HepG2 (cell line): ENCODE measurements at regions not wholly inside any gene's neighbourhood (a gene's known extent, or its start where the extent isn't known, plus 50 kb on each side); places are given as distances from the start of the nearest gene placed in this dataset.

Experiments
- NCOR1 ChIP-seq: fragments of 200-600 bp; sonication (generic); IDR thresholded peaks from 2 replicates; pipeline ENCODE4 v1.7.0; 2017; ENCODE audit warnings: antibody characterized with exemption, low read length, borderline replicate concordance
- NFE2L1 ChIP-seq: sonication (generic); formaldehyde crosslinking; IDR thresholded peaks from 2 replicates; pipeline ENCODE4 v1.4.0; 2020; ENCODE audit warnings: missing genetic modification reagents, mild to moderate bottlenecking, borderline replicate concordance
- NFIB ChIP-seq: sonication (generic); formaldehyde crosslinking; IDR thresholded peaks from 2 replicates; pipeline ENCODE4 v1.9.0; 2021; ENCODE audit warnings: missing genetic modification reagents, mild to moderate bottlenecking, borderline replicate concordance
- SPEN ChIP-seq: sonication (generic); formaldehyde crosslinking; IDR thresholded peaks from 2 replicates; pipeline ENCODE4 v1.5.1; 2020; ENCODE audit warnings: low read depth, mild to moderate bottlenecking, missing genetic modification reagents
- XBP1 ChIP-seq: sonication (generic); formaldehyde crosslinking; IDR thresholded peaks from 2 replicates; pipeline ENCODE4 v1.5.0; 2020; ENCODE audit warnings: missing genetic modification reagents
- ZBTB40 ChIP-seq, 2 experiments: fragments of 450-650 bp in 1 of 2; sonication (generic) in 1 of 2; formaldehyde crosslinking in 1 of 2; IDR thresholded peaks; 2 replicates each; pipeline versions ENCODE4 v1.6.1 to v1.8.0; 2016 to 2022; ENCODE audit warnings: antibody characterized with exemption in 1 of 2, mild to moderate bottlenecking in 1 of 2, missing genetic modification reagents in 1 of 2
- ZBTB8A ChIP-seq: sonication (generic); formaldehyde crosslinking; IDR thresholded peaks from 2 replicates; pipeline ENCODE4 v1.4.0; 2020; ENCODE audit warnings: mild to moderate bottlenecking, low read depth, missing genetic modification reagents, borderline replicate concordance
- ZNF33B ChIP-seq: sonication (generic); formaldehyde crosslinking; IDR thresholded peaks from 2 replicates; pipeline ENCODE4 v1.5.1; 2020; ENCODE audit warnings: mild to moderate bottlenecking, missing genetic modification reagents
- ZNF687 ChIP-seq: sonication (generic); formaldehyde crosslinking; IDR thresholded peaks from 2 replicates; pipeline ENCODE4 v1.5.1; 2020; ENCODE audit warnings: mild to moderate bottlenecking, missing genetic modification reagents, moderate library complexity

GRCh38 chr13:34720618-34721017 lies 221.5 kb upstream of the NBEA start (continued):
- TF ChIP-seq ZBTB40 (IDR thresholded peaks at IDR 0.05) (no peak), ZBTB40 (CRISPR knock-in tag; IDR thresholded peaks at IDR 0.05) (no peak), NFE2L1 (CRISPR knock-in tag) (no peak), ZBTB8A (CRISPR knock-in tag) (no peak), ZNF33B (CRISPR knock-in tag) (no peak), SPEN (CRISPR knock-in tag) (no peak), NFIB (CRISPR knock-in tag) (no peak), XBP1 (CRISPR knock-in tag) (no peak), NCOR1 (no peak), ZNF687 (CRISPR knock-in tag) (no peak)
